Caco-2 (cell line): ENCODE measurements at regions not wholly inside any gene's neighbourhood (a gene's known extent, or its start where the extent isn't known, plus 50 kb on each side); places are given as distances from the start of the nearest gene placed in this dataset.
"Not testable (repeated sequence)": the region's sequence is repeated elsewhere in the genome, so short reads cannot be mapped to it uniquely, and the experiment has no call there.

Source experiments
- BruUV-seq: library from RNA; stranded (reverse); fragments of 400-500 nt; replicated peaks from 2 replicates; lab custom pipeline; 2021; lab: Mats Ljungman, UMichigan
- CTCF ChIA-PET: fragments of 300-600 bp; sonication (Branson Sonifier 250); formaldehyde crosslinking; loops from one replicate; lab custom pipeline; 2022; ENCODE audit warnings: antibody characterized with exemption; lab: Charles Lee
- POLR2A ChIA-PET: fragments of 300-600 bp; sonication (Branson Sonifier 250); formaldehyde crosslinking; loops from one replicate; lab custom pipeline; 2022; ENCODE audit warnings: antibody characterized with exemption; lab: Charles Lee
- DNase-seq, 2 experiments: peaks; one replicate each; pipeline versions ENCODE4 v3.0.0 to v3.0.0-alpha.2; 2020 to 2022
- H3K27me3 ChIP-seq: replicated peaks from 2 replicates; pipeline ENCODE4 v1.6.0; 2011; ENCODE audit warnings: low read length; ENCODE audit not compliant: control insufficient read depth, insufficient read depth
- H3K36me3 ChIP-seq: 2 replicates; pipeline ENCODE4 v1.5.1; 2011; ENCODE audit warnings: low read length; ENCODE audit not compliant: control insufficient read depth, insufficient read depth
- H3K4me1 ChIP-seq: fragments of 250-450 bp; sonication (Bioruptor Pico); 2 replicates; pipeline ENCODE4 v1.5.1; 2020; ENCODE audit warnings: mild to moderate bottlenecking
- H3K4me3 ChIP-seq: 2 replicates; pipeline ENCODE4 v1.5.1; 2011; ENCODE audit warnings: low read depth, mild to moderate bottlenecking, control low read depth, low read length
- H3K9me3 ChIP-seq: fragments of 250-450 bp; sonication (Bioruptor Pico); 2 replicates; pipeline ENCODE4 v1.5.1; 2020; ENCODE audit warnings: mild to moderate bottlenecking, moderate library complexity
- H3K27ac Mint-ChIP-seq: one replicate; pipeline ENCODE4 v1.8.0; 2022; ENCODE audit warnings: mixed read lengths; ENCODE audit not compliant: unreplicated experiment
- H3K27me3 Mint-ChIP-seq: one replicate; pipeline ENCODE4 v1.8.0; 2022; ENCODE audit warnings: mixed read lengths; ENCODE audit not compliant: insufficient read depth, unreplicated experiment
- H3K36me3 Mint-ChIP-seq: one replicate; pipeline ENCODE4 v1.8.0; 2022; ENCODE audit warnings: mild to moderate bottlenecking, mixed read lengths; ENCODE audit not compliant: insufficient read depth, unreplicated experiment
- H3K4me1 Mint-ChIP-seq: one replicate; pipeline ENCODE4 v1.8.0; 2022; ENCODE audit warnings: low read depth, mixed read lengths; ENCODE audit not compliant: unreplicated experiment
- H3K4me3 Mint-ChIP-seq: one replicate; pipeline ENCODE4 v1.8.0; 2022; ENCODE audit warnings: mild to moderate bottlenecking, moderate library complexity, mixed read lengths; ENCODE audit not compliant: unreplicated experiment
- H3K9me3 Mint-ChIP-seq: one replicate; pipeline ENCODE4 v1.8.0; 2022; ENCODE audit warnings: mixed read lengths; ENCODE audit not compliant: unreplicated experiment
- intact Hi-C: fragments of 100-400 bp; cut with micrococcal nuclease; formaldehyde crosslinking; loops from one replicate; pipeline ENCODE4 v1.10.0; 2022; ENCODE audit not compliant: unreplicated experiment
- TF ChIP-seq, protein P1 (sequence below), 2 experiments: fragments of 200-600 bp in 1 of 2; IDR thresholded peaks; 1 replicate in 1 of 2; 2 replicates in 1 of 2; pipeline versions ENCODE4 v1.5.1 to v1.8.0; 2011 to 2022; ENCODE audit warnings: antibody characterized with exemption in 1 of 2, control low read depth in 1 of 2, inconsistent platforms in 1 of 2, low read depth in 1 of 2, low read length in 1 of 2, mild to moderate bottlenecking in 1 of 2, moderate library complexity in 1 of 2; ENCODE audit not compliant: insufficient read depth in 1 of 2, severe bottlenecking in 1 of 2, unreplicated experiment in 1 of 2

DNA sequence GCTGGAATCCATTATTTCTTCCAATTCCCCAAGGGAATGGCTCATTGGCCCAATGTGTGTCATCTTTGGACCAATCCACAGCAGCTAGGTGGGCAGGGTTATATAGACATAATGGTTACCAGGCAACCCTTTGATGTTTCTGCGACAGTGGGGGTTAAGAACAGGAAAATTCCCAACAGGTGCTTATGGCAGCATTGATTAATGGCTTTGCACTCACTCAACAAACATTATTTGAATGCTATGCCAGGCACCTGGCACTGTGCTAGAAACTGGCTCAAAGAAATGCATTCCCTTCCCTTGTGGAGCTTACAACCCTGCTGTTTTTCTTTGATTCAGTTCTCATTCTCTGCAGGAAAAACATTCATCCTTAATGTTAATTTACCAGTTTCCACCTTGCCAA, 1221.0 kb downstream of the AACS start:
- intact Hi-C loops, result no loop called here
- H3K4me3 ChIP-seq, result no peak overlapping the region
- H3K36me3 Mint-ChIP-seq, result no peaks in the 10 kb centered on the region
- H3K4me1 Mint-ChIP-seq, result no peaks in the 10 kb centered on the region
- H3K9me3 Mint-ChIP-seq, result no peaks in the 10 kb centered on the region
- no peaks in the 10 kb centered on the region for H3K9me3 ChIP-seq
- H3K27me3 ChIP-seq, result no peaks in the 10 kb centered on the region
- H3K27ac Mint-ChIP-seq, result no peak overlapping the region
- no peaks in the 10 kb centered on the region for H3K4me1 ChIP-seq
- no TSS peak for BruUV-seq
- H3K4me3 Mint-ChIP-seq, result no peak overlapping the region
- DNase-seq, result no peak
- no peaks in the 10 kb centered on the region for H3K36me3 ChIP-seq
- H3K27me3 Mint-ChIP-seq, result no peaks in the 10 kb centered on the region
- POLR2A ChIA-PET, result no interaction called here
- TF ChIP-seq, protein P1, sequence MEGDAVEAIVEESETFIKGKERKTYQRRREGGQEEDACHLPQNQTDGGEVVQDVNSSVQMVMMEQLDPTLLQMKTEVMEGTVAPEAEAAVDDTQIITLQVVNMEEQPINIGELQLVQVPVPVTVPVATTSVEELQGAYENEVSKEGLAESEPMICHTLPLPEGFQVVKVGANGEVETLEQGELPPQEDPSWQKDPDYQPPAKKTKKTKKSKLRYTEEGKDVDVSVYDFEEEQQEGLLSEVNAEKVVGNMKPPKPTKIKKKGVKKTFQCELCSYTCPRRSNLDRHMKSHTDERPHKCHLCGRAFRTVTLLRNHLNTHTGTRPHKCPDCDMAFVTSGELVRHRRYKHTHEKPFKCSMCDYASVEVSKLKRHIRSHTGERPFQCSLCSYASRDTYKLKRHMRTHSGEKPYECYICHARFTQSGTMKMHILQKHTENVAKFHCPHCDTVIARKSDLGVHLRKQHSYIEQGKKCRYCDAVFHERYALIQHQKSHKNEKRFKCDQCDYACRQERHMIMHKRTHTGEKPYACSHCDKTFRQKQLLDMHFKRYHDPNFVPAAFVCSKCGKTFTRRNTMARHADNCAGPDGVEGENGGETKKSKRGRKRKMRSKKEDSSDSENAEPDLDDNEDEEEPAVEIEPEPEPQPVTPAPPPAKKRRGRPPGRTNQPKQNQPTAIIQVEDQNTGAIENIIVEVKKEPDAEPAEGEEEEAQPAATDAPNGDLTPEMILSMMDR (IDR thresholded peaks at IDR 0.05; ENCODE audit: insufficient read depth in 1 of 2, low read depth in 1 of 2, low read length in 1 of 2, severe bottlenecking in 1 of 2, unreplicated experiment in 1 of 2), result no peak
- CTCF ChIA-PET, result no interaction called here

DNA sequence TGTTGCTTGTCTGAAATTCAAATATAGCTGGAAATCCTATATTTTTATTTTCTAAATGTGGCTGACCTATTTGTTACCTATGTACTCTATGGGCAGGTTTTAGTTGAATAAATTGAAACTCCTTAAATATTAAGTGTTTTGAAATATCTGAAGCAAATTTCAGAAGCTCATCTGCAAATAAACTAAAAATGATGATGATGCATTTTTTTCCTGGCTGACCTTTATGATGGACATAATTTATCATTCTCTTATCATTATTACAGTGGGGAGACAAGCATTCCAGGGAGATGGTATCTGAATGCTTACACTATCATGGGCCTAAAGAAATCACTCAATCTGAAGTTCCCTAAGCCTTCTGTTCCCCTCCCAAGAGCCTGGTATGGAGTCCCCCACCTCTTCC, 1225.2 kb downstream of the AACS start:
- TF ChIP-seq, protein P1 (IDR thresholded peaks at IDR 0.05; ENCODE audit: insufficient read depth in 1 of 2, low read depth in 1 of 2, low read length in 1 of 2, severe bottlenecking in 1 of 2, unreplicated experiment in 1 of 2), result no peak
- Mint-ChIP-seq H3K27me3 (no peaks in the 10 kb centered on the region), H3K4me1 (no peaks in the 10 kb centered on the region), H3K36me3 (no peaks in the 10 kb centered on the region), H3K4me3 (no peak overlapping the region), H3K9me3 (peaks cover 24% of the 10 kb centered on the region), H3K27ac (no peak overlapping the region)
- no peak for DNase-seq
- intact Hi-C loops, result no loop called here
- Histone ChIP-seq H3K27me3 (no peaks in the 10 kb centered on the region), H3K9me3 (no peaks in the 10 kb centered on the region; the same call in 1 of the 2 replicates), H3K36me3 (no peaks in the 10 kb centered on the region), H3K4me1 (no peaks in the 10 kb centered on the region), H3K4me3 (no peak overlapping the region)
- BruUV-seq, result no TSS peak
- ChIA-PET POLR2A (no interaction called here), CTCF (no interaction called here)

DNA sequence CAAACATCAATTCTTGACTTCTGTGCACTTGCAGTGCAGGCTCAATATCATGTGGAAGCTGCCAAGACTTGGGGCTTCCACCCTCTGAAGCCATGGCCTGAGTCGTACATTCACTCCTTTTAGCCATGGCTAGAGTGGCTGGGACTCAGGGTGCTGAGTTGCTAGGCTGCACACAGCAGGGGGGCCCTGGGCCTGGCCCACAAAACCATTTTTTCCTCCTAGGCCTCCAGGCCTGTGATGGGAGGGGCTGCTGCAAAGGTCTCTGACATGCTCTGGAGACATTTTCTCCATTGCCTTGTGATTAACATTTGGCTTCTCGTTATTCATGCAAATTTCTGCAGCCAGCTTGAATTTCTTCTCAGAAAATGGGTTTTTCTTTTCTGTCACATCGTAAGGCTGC, 1226.8 kb downstream of the AACS start:
- H3K4me1 Mint-ChIP-seq, H3K27me3 ChIP-seq, DNase-seq, H3K27me3 Mint-ChIP-seq, H3K27ac Mint-ChIP-seq, BruUV-seq, H3K4me3 Mint-ChIP-seq, H3K4me3 ChIP-seq, POLR2A ChIA-PET, CTCF ChIA-PET, intact Hi-C loops, H3K36me3 Mint-ChIP-seq, H3K36me3 ChIP-seq, H3K9me3 ChIP-seq, H3K4me1 ChIP-seq: not testable (repeated sequence)
- H3K9me3 Mint-ChIP-seq, result peaks cover 35% of the 10 kb centered on the region

DNA sequence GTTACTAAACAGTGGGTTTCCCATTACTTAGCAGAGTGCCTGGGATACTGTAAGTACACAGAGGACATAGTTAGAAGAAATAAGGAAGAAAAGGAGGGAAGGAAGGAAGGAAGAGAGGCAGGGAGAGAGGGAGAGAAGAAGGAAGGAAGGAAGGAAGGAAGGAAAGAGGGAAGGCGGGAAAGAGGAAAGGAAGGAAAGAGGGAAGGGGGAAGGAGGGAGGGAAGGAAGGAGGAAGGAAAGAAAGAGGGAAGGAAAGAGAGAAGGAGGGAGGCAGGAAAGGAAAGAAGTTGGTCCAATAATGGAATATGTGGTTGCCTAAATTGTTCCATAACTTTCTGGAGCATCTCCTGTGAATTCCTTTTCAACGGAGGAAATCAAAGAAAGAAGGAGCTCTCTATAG, 1230.4 kb downstream of the AACS start:
- Mint-ChIP-seq H3K27me3 (no peaks in the 10 kb centered on the region), H3K4me1 (no peaks in the 10 kb centered on the region), H3K4me3 (no peak overlapping the region), H3K36me3 (no peaks in the 10 kb centered on the region), H3K27ac (no peak overlapping the region), H3K9me3 (peaks cover 41% of the 10 kb centered on the region)
- Histone ChIP-seq H3K27me3 (no peaks in the 10 kb centered on the region), H3K9me3 (no peaks in the 10 kb centered on the region; the same call in 1 of the 2 replicates), H3K36me3 (no peaks in the 10 kb centered on the region), H3K4me1 (no peaks in the 10 kb centered on the region), H3K4me3 (no peak overlapping the region)
- DNase-seq, result no peak
- intact Hi-C loops, result no loop called here
- BruUV-seq, result no TSS peak
- TF ChIP-seq, protein P1 (IDR thresholded peaks at IDR 0.05; ENCODE audit: insufficient read depth in 1 of 2, low read depth in 1 of 2, low read length in 1 of 2, severe bottlenecking in 1 of 2, unreplicated experiment in 1 of 2), result no peak
- CTCF ChIA-PET, result interaction anchor here (0.7 kb wide), 1 partner anchor 351 kb away, joined by 3 read pairs; no protein-coding TSS in a partner anchor
- POLR2A ChIA-PET, result no interaction called here
